GM23338 (cell line): ENCODE measurements at regions not wholly inside any gene's neighbourhood (a gene's known extent, or its start where the extent isn't known, plus 50 kb on each side); places are given as distances from the start of the nearest gene placed in this dataset.

Experiments
- CTCF ChIP-seq, 2 experiments: fragments of 200-600 bp in 1 of 2; sonication (generic) in 1 of 2; conservative IDR thresholded peaks; 2 replicates each; pipeline versions ENCODE4 v1.5.1 to v1.6.1; 2016 to 2017; ENCODE audit warnings: antibody characterized with exemption in 2 of 2, low read depth in 2 of 2, mild to moderate bottlenecking in 2 of 2, moderate library complexity in 1 of 2
- POLR2AphosphoS5 ChIP-seq: IDR thresholded peaks from 2 replicates; pipeline ENCODE4 v1.6.1; 2016; ENCODE audit warnings: antibody characterized with exemption, low read depth

- TF ChIP-seq CTCF (conservative IDR thresholded peaks at IDR 0.05; ENCODE audit: low read depth in 2 of 2) (no peak), POLR2AphosphoS5 (no peak)
Measured at GRCh38 chrX:128165884-128166408, 113.7 kb upstream of the ACTRT1 start.
